HG02763 (cell line): ENCODE measurements at regions not wholly inside any gene's neighbourhood (a gene's known extent, or its start where the extent isn't known, plus 50 kb on each side); places are given as distances from the start of the nearest gene placed in this dataset.
"Not testable (repeated sequence)": the region's sequence is repeated elsewhere in the genome, so short reads cannot be mapped to it uniquely, and the experiment has no call there.

ENCODE experiments used
- ATAC-seq: cut with Tn5 transposase; IDR thresholded peaks from one replicate; pipeline ENCODE4 v1.9.1; 2021; ENCODE audit warnings: mild to moderate bottlenecking, moderate library complexity; ENCODE audit not compliant: unreplicated experiment

- no peak for ATAC-seq
Observed at GRCh38 chr6:134680433-134680832, 269.5 kb downstream of the ALDH8A1 start.

DNA sequence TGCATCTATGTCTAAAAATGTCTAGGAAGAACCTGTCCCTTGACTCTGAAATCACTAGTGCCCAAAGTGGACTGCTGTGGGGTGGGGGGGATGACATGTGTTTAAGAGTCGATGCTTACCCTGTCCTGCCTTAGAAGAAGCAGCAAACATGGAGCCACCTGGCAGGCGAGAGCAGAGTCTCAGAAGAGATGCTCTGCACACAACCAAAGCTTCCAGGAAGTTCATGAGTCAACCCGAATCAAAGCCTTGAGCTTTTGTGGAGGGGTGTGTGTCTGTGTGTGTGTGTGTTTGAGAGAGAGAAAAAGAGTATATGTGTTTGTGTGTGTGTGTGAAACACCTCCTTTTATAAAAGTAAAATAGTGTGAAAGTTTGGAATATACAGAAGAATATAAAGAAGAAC, 269.9 kb downstream of the ALDH8A1 start:
- ATAC-seq: no peak

- no peak for ATAC-seq
Observed at GRCh38 chr6:134678436-134678889, 271.4 kb downstream of the ALDH8A1 start.

DNA sequence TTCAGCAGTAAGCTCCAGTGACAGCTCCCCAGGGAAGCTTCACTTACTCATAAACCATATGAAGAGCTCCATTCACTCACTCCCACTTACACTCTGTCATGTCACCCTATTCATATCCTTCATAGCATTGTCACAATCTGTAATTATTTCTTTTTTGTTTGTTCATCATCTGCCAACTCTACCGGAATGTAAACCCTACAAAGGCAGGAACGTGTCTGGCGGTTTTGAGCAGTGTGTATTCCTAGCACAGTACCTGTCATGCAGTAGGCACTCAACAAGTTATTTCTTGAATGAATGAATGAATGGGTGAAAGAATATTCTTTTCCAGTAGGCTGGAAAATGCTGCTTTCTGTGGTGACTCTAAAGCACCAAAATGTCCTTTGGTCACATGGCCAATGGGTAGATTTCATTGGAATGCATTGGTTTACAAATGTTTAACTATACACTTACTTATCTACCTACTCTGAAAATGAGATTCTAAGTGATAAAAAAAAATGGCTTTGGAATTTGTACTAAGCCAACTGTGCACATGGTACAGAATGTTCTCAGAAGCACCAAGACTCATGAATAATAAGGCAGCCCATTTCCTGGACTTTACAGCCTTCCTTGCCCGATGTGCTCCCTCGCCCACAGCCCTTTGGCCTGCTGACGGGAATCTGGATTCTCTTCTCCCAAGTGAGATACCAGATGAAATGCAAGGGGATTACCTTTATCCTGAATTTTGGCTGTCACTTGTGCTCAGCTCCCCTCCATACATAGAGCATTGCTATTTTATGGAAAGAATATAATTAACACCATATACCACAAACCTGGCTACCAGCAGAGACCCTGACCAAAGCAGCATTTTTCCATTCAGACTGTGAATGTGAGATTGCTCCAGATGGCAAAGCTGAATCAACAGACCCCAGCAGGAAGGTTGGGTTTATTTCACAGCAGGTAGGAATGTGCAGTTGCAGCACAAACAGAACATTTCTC, 273.3 kb downstream of the ALDH8A1 start:
- ATAC-seq: no peak

- no peak for ATAC-seq
Observed at GRCh38 chr6:134675110-134676054, 274.5 kb downstream of the ALDH8A1 start.

GRCh38 chr6:134674562-134674961, 275.3 kb downstream of the ALDH8A1 start:
- ATAC-seq: no peak

DNA sequence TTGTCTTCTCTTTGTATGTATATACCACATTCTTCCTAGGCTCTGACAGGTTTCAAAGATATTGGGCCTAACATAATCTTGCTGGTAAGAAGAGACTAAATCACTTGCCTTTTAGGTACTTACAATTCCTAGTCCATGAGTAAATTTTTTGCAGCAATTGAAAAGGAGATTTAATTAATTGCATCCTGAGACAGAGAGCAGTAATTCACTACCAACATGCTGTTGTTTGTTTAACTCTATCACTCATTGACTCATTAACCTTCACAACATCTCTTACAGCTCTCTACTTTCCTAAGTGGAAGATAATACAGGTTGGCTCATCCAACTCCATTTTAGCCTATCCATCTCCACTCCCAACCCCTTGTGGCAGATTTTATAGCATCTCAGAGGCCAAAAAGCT, 280.4 kb downstream of the ALDH8A1 start:
- no peak for ATAC-seq

GRCh38 chr6:134667111-134667510, 282.8 kb downstream of the ALDH8A1 start:
- ATAC-seq: no peak

DNA sequence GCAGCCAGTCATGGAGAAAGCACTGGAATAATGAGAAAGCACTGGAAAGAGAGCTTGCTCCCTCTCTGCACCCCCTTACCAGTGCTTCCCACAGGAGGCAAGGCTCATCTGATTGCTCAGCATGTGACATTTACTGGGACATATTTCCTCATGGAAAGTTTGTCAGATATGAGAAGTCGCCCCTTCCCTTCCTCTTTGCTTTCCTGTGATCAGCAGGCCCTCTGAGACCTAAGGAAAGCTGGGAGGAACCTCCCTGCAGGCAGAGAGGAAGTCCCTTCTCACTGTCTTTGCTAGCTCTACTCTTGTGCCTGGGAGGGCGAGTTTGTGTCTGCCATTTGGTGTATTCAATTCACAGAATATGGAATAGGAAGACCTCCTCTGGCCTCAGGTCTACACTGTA, 283.8 kb downstream of the ALDH8A1 start:
- no peak for ATAC-seq

GRCh38 chr6:134665029-134665723, 284.7 kb downstream of the ALDH8A1 start:
- ATAC-seq: no peak

GRCh38 chr6:134663800-134664535, 285.9 kb downstream of the ALDH8A1 start:
- ATAC-seq: no peak

GRCh38 chr6:134663356-134663755, 286.5 kb downstream of the ALDH8A1 start:
- ATAC-seq: no peak

DNA sequence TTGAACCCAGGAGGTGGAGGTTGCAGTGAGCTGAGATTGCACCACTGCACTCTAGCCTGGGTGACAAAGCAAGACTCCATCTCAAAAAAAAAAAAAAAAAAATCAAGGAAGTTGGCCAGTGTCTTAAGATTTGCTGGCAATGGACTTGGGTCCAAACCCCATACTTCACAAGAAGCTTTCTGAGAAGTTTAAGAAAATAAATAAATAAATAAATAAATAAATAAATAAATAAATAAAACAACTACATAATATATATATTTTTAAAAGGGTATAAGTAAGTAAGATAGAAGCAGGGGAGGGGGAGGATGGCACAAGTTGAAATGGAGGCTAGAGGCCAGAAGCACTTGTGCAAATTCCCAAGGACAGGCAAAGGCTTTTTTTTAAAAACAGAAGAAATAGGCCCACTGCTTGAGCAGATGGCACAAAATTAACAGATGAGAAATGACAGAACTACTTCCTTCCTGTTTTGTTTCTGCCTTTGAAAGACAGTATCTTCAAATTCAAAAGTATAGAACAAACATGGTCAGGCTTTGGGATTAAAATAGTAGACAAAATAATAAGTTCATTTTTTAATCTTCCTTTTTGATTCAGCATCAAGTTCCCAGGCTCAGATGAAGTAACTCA, 287.7 kb downstream of the ALDH8A1 start:
- no peak for ATAC-seq

DNA sequence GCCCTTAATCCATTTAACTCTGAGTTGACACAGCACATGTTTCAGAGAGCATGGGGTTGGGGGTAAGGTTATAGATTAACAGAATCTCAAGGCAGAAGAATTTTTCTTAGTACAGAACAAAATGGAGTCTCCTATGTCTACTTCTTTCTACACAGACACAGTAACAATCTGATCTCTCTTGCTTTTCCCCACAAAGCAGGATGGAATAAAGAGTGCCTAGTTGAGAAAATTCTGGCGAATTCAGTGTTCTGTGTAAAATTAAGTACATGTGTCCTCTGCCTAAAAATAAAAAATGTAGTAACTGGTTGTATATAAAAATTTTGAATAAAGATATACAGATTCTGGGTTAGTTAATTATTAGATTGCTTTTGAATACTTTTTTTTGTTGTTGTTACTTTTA, 290.0 kb downstream of the ALDH8A1 start:
- not testable (repeated sequence) for ATAC-seq

GRCh38 chr6:134658596-134658995, 291.3 kb downstream of the ALDH8A1 start:
- ATAC-seq: no peak

- no peak for ATAC-seq
Observed at GRCh38 chr6:134657751-134658527, 292.0 kb downstream of the ALDH8A1 start.

DNA sequence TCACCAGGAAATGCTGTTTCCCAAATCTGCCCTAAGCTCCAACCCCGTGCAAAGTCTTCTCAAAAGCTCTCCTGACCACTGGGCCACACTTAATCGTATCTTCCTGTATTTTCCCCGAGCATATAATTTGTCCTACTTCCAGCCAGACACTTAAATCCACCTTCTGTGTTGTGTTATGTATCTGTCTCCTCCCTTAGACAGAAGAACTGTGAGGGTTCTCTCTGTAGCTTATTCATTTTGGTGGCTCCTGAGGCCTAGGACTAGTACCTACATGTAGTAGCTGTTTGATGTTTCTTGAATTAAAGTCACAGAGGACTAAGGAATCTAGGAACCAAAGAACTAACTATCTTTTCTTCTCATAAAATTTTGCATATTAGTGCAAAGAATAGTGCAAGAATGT, 292.6 kb downstream of the ALDH8A1 start:
- no peak for ATAC-seq

DNA sequence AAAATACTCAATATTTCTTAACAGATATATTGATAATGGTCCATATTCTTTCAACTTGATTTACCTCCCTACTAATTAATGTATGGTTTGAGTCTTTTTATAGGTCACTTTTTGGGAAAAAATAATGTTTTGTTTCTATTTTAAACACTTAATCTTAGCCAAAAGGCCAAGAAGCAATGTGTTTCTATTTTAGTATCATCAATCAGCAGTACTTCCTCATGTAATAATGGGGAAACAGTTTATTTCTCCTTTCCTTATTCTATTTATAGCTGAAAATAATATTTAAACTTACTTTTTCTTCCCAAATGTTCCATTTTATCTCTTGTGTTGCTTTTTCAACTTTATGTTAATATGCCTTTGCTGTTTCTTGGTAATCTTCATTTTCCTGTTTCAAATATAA, 295.1 kb downstream of the ALDH8A1 start:
- ATAC-seq: no peak

DNA sequence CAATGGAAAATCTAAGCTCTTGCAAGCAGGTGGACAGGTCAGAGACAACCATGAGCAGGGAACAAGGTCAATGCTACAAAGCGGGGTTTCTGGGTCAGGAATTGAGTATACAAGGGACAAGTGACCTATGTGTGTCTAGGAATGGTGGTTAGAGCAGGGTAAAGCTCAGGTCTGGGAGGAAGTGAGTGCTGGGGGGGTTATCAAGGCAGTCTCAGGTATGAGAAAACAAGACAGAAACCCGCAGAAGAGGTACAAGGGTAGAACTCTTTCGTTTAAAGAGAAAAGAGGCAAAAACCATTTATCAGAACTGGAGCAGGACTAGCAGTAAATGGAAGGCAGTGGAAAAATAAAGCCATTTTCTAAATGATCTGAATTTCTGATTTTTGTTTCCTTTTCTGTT, 298.4 kb downstream of the ALDH8A1 start:
- ATAC-seq: no peak
